Activated naive CD8-positive, alpha-beta T cell treated with anti-CD3 and anti-CD28 coated beads, Interleukin-2, amount 10 ng/mL, durations not matched to agents 7 days and 5 days (primary cell): ENCODE measurements at regions not wholly inside any gene's neighbourhood (a gene's known extent, or its start where the extent isn't known, plus 50 kb on each side); places are given as distances from the start of the nearest gene placed in this dataset.
"Not testable (repeated sequence)": the region's sequence is repeated elsewhere in the genome, so short reads cannot be mapped to it uniquely, and the experiment has no call there.

ENCODE experiments used
- ATAC-seq: fragments of 150-1000 bp; cut with Tn5 transposase; one replicate; pipeline ENCODE4 v1.10.0; 2021; ENCODE audit warnings: low read depth, moderate library complexity
- POLR2A ChIA-PET: fragments of 350-600 bp; sonication (Branson Sonifier 250); formaldehyde crosslinking; loops from one replicate; lab custom pipeline; 2021; ENCODE audit warnings: antibody characterized with exemption; lab: Charles Lee
- DNase-seq: peaks from one replicate; pipeline ENCODE4 v3.0.0; 2021
- H3K27ac Mint-ChIP-seq: one replicate; pipeline ENCODE4 v1.8.0; 2022; ENCODE audit warnings: mild to moderate bottlenecking, mixed read lengths
- H3K27me3 Mint-ChIP-seq: one replicate; pipeline ENCODE4 v1.8.0; 2022; ENCODE audit warnings: mild to moderate bottlenecking, moderate library complexity, mixed read lengths
- H3K36me3 Mint-ChIP-seq: one replicate; pipeline ENCODE4 v1.8.0; 2021; ENCODE audit warnings: mild to moderate bottlenecking, mixed read lengths
- H3K4me1 Mint-ChIP-seq: one replicate; pipeline ENCODE4 v1.8.0; 2021; ENCODE audit warnings: mixed read lengths
- H3K4me3 Mint-ChIP-seq: one replicate; pipeline ENCODE4 v1.8.0; 2022; ENCODE audit warnings: mild to moderate bottlenecking, moderate library complexity, mixed read lengths
- H3K9me3 Mint-ChIP-seq: one replicate; pipeline ENCODE4 v1.8.0; 2021; ENCODE audit warnings: mixed read lengths

DNA sequence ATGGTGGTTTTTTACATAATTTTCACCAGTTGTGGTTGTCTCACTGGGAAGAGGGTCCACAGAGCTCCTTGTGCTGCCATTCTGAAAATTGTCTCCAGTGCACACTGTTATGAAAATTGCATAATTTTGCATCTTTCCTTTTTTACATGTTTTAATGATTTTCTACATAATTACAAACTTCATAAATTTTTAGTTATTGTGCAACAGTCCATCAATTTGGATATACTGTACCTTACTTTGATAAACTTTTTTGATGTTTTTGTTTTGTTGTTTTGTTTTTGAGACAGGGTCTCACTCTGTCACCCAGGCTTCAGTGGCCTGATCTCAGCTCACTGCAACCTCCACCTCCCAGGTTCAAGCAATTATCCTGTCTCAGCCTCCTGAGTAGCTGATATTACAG, 70.6 kb upstream of the AUTS2 start:
- no peak for DNase-seq
- no peak overlapping the region for H3K27ac Mint-ChIP-seq
- ATAC-seq = no peak
- no peaks in the 10 kb centered on the region for H3K4me1 Mint-ChIP-seq
- no peaks in the 10 kb centered on the region for H3K27me3 Mint-ChIP-seq
- H3K36me3 Mint-ChIP-seq = no peaks in the 10 kb centered on the region
- POLR2A ChIA-PET = no interaction called here
- H3K9me3 Mint-ChIP-seq = peaks cover 4% of the 10 kb centered on the region
- H3K4me3 Mint-ChIP-seq = no peak overlapping the region

- no peak for DNase-seq
- Mint-ChIP-seq H3K9me3 (peaks cover 2% of the 10 kb centered on the region), H3K27me3 (no peaks in the 10 kb centered on the region), H3K36me3 (no peaks in the 10 kb centered on the region), H3K4me3 (no peak overlapping the region), H3K27ac (no peak overlapping the region), H3K4me1 (no peaks in the 10 kb centered on the region)
- POLR2A ChIA-PET = no interaction called here
- ATAC-seq = no peak
These were observed 67.2 kb upstream of the AUTS2 start for GRCh38 chr7:69531050-69531449.

DNA sequence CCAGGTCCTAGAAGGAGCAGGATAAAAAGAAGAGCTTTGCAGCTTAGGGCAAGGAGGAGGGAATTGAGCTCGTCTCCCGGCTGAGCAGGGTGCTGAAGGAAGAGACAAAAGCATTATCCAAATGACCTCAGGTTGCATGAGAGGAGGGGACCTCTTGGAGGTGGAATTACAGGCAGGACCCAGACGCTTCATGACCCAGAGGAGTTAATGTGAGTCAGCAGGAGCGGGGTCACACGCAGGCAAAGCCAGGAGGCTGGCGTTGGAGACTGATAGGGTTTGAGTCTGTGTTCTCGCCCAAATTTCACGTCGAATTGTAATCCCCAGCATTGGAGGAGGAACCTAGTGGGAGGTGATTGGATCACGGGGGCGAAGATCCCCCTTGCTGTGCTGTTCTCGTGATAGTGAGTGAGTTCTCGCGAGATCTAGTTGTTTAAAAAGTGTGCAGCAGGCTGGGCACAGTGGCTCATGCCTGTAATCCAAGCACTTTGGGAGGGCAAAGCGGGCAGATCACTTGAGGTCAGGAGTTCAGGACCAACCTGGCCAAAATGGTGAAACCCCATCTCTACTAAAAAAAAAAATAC, 63.7 kb upstream of the AUTS2 start:
- POLR2A ChIA-PET = no interaction called here
- H3K4me1 Mint-ChIP-seq = no peaks in the 10 kb centered on the region
- DNase-seq (no peak), ATAC-seq (no peak)
- H3K4me3 Mint-ChIP-seq = no peak overlapping the region
- H3K36me3 Mint-ChIP-seq = no peaks in the 10 kb centered on the region
- no peaks in the 10 kb centered on the region for H3K27me3 Mint-ChIP-seq
- peaks cover 2% of the 10 kb centered on the region for H3K9me3 Mint-ChIP-seq
- H3K27ac Mint-ChIP-seq = no peak overlapping the region

DNA sequence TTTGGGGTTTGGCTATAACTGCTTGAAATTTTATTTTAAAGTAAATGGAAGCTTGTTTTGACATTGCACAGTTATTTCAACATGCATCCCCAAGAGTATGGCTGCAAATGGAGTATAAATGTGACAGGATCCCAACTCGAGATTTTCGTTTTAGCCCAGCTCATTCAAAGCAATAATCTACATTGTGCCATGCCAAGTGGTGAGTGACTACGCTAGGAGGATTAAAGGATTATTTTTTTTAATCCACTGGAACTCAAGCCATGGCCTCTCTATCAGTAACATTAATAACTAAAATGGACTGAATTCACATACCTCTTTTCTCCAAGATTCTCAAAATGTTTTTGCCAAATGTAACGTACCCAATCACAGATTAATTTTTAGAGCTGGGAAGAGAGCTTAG, 60.6 kb upstream of the AUTS2 start:
- Mint-ChIP-seq H3K4me3 (no peak overlapping the region), H3K9me3 (no peaks in the 10 kb centered on the region), H3K4me1 (no peaks in the 10 kb centered on the region), H3K27ac (no peak overlapping the region), H3K27me3 (no peaks in the 10 kb centered on the region), H3K36me3 (no peaks in the 10 kb centered on the region)
- no peak for DNase-seq
- no peak for ATAC-seq
- POLR2A ChIA-PET = no interaction called here

GRCh38 chr7:69539531-69539930, 58.7 kb upstream of the AUTS2 start:
- Mint-ChIP-seq H3K9me3 (no peaks in the 10 kb centered on the region), H3K27ac (no peak overlapping the region), H3K4me1 (no peaks in the 10 kb centered on the region), H3K27me3 (no peaks in the 10 kb centered on the region), H3K36me3 (no peaks in the 10 kb centered on the region), H3K4me3 (no peak overlapping the region)
- POLR2A ChIA-PET = no interaction called here
- ATAC-seq (no peak), DNase-seq (no peak)

GRCh38 chr7:69540287-69540686, 58.0 kb upstream of the AUTS2 start:
- no peaks in the 10 kb centered on the region for H3K4me1 Mint-ChIP-seq
- no peak overlapping the region for H3K27ac Mint-ChIP-seq
- ATAC-seq (no peak), DNase-seq (no peak)
- POLR2A ChIA-PET = no interaction called here
- H3K4me3 Mint-ChIP-seq = no peak overlapping the region
- H3K36me3 Mint-ChIP-seq = no peaks in the 10 kb centered on the region
- no peaks in the 10 kb centered on the region for H3K27me3 Mint-ChIP-seq
- H3K9me3 Mint-ChIP-seq = no peaks in the 10 kb centered on the region

DNA sequence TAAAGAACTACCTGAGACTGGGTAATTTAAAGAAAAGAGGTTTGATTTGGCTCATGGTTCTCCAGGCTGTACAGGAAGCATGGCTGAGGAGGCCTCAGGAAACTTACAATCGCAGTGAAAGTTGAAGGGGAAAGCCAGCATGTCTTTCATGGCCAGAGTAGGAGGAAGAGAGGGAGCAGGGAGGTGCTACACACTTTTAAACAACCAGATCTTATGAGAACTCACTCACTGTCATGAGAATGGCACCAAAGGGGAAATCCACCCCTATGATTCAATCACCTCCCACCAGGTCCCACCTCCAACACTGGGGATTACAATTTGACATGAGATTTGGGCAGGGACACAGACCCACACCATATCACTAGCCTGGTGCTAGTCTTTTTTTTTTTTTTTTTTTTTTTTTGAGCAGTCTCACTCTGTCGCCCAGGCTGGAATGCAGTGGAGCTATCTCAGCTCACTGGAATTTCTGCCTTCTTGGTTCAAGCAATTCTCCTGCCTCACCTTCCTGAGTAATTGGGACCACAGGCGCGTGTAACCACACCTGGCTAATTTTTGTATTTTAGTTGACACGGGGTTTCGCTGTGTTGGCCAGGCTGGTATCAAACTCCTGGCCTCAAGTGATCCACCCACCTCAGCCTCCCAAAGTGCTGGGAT, 56.4 kb upstream of the AUTS2 start:
- H3K9me3 Mint-ChIP-seq, H3K36me3 Mint-ChIP-seq, H3K27me3 Mint-ChIP-seq, H3K4me3 Mint-ChIP-seq, DNase-seq, H3K4me1 Mint-ChIP-seq, ATAC-seq, H3K27ac Mint-ChIP-seq, POLR2A ChIA-PET: not testable (repeated sequence)

GRCh38 chr7:69545175-69545574, 53.1 kb upstream of the AUTS2 start:
- Mint-ChIP-seq H3K4me1 (no peaks in the 10 kb centered on the region), H3K9me3 (no peaks in the 10 kb centered on the region), H3K4me3 (no peak overlapping the region), H3K27me3 (no peaks in the 10 kb centered on the region), H3K36me3 (no peaks in the 10 kb centered on the region), H3K27ac (no peak overlapping the region)
- ATAC-seq (no peak), DNase-seq (no peak)
- POLR2A ChIA-PET = no interaction called here
